GM12878 (cell line): ENCODE measurements at regions not wholly inside any gene's neighbourhood (a gene's known extent, or its start where the extent isn't known, plus 50 kb on each side); places are given as distances from the start of the nearest gene placed in this dataset.

Experiments used
- ATAC-seq: fragments of 200-7000 bp; cut with Tn5 transposase; 3 replicates; pipeline ENCODE4 v1.9.1; 2020; ENCODE audit warnings: mild to moderate bottlenecking, moderate library complexity
- BruUV-seq: library from RNA; stranded (reverse); fragments of 400-500 nt; replicated peaks from 2 replicates; lab custom pipeline; 2021; lab: Mats Ljungman, UMichigan
- CTCF ChIA-PET: fragments of 300-600 bp; sonication (Branson Sonifier 250); formaldehyde crosslinking; extraction: SDS; loops from one replicate; lab custom pipeline; 2021; ENCODE audit warnings: inconsistent platforms; lab: Yijun Ruan, JAX
- POLR2A ChIA-PET: fragments of 350-600 bp; formaldehyde crosslinking; extraction: SDS; loops from one replicate; lab custom pipeline; 2021; ENCODE audit warnings: inconsistent platforms; lab: Charles Lee
- RAD21 ChIA-PET: fragments of 300-600 bp; sonication (Branson Sonifier 250); formaldehyde crosslinking; loops from one replicate; lab custom pipeline; 2023; ENCODE audit warnings: antibody characterized with exemption; ENCODE audit not compliant: unreplicated experiment; lab: Charles Lee
- SMC1A ChIA-PET: fragments of 300-600 bp; sonication (Branson Sonifier 250); formaldehyde crosslinking; loops from one replicate; lab custom pipeline; 2023; ENCODE audit not compliant: unreplicated experiment, uncharacterized antibody; lab: Charles Lee
- DNase-seq: peaks from one replicate; pipeline ENCODE4 v3.0.0-alpha.2; 2011; ENCODE audit warnings: low read depth, low spot score
- FAIRE-seq: peaks from 3 replicates; lab custom pipeline; 2011; peaks lifted over from hg19 to GRCh38; lab: Jason Lieb, UNC
- H2AFZ ChIP-seq: 2 replicates; pipeline ENCODE4 v1.6.0; 2011; ENCODE audit warnings: low read depth, low read length, control low read depth; ENCODE audit not compliant: control insufficient read depth
- H3K27ac ChIP-seq: 2 replicates; pipeline ENCODE4 v1.5.1; 2011; ENCODE audit warnings: control low read depth; ENCODE audit not compliant: control insufficient read depth, insufficient read depth
- H3K27me3 ChIP-seq, 2 experiments: replicated peaks in 1 of 2; 2 replicates each; pipeline versions ENCODE4 v1.6.0 to v1.6.1; 2011; ENCODE audit warnings: low read length in 1 of 2; ENCODE audit not compliant: control insufficient read depth in 2 of 2, insufficient read depth in 2 of 2
- H3K36me3 ChIP-seq, 2 experiments: 2 replicates each; pipeline ENCODE4 v1.5.1; 2011; ENCODE audit warnings: low read length in 1 of 2; ENCODE audit not compliant: control insufficient read depth in 2 of 2, insufficient read depth in 2 of 2
- H3K4me1 ChIP-seq: 2 replicates; pipeline ENCODE4 v1.6.1; 2011; ENCODE audit warnings: mild to moderate bottlenecking, low read length, moderate library complexity, mixed read lengths; ENCODE audit not compliant: control insufficient read depth, insufficient read depth
- H3K4me2 ChIP-seq: 2 replicates; pipeline ENCODE4 v1.6.0; 2011; ENCODE audit warnings: control low read depth; ENCODE audit not compliant: control insufficient read depth, insufficient read depth
- H3K4me3 ChIP-seq: fragments of 200-600 bp; sonication (generic); 2 replicates; pipeline ENCODE4 v1.5.1; 2016
- H3K79me2 ChIP-seq: 2 replicates; pipeline ENCODE4 v1.6.0; 2011; ENCODE audit warnings: low read length; ENCODE audit not compliant: control insufficient read depth, insufficient read depth
- H3K9ac ChIP-seq: 2 replicates; pipeline ENCODE4 v1.8.0; 2011; ENCODE audit warnings: low read length, control low read depth, mixed read lengths; ENCODE audit not compliant: control insufficient read depth, insufficient read depth
- H3K9me3 ChIP-seq: replicated peaks from 3 replicates; pipeline ENCODE4 v1.5.1; 2011; ENCODE audit warnings: mild to moderate bottlenecking, low read length; ENCODE audit not compliant: control insufficient read depth, insufficient read depth
- H4K20me1 ChIP-seq: 2 replicates; pipeline ENCODE4 v1.6.0; 2011; ENCODE audit not compliant: control insufficient read depth, insufficient read depth
- KAT2A ChIP-seq: conservative IDR thresholded peaks from 2 replicates; pipeline ENCODE4 v1.6.1; 2011; ENCODE audit warnings: low read depth, low read length; ENCODE audit not compliant: control insufficient read depth
- MTA2 ChIP-seq: fragments of 450-650 bp; IDR thresholded peaks from 2 replicates; pipeline ENCODE4 v1.6.1; 2016; ENCODE audit warnings: low read depth, mild to moderate bottlenecking, moderate library complexity
- SMAD5 ChIP-seq: IDR thresholded peaks from 2 replicates; pipeline ENCODE4 v1.6.1; 2016; ENCODE audit warnings: antibody characterized with exemption, low read depth
- SREBF2 ChIP-seq: IDR thresholded peaks from 2 replicates; pipeline ENCODE4 v1.6.1; 2012; ENCODE audit warnings: mild to moderate bottlenecking, low read length
- SUZ12 ChIP-seq: fragments of 200-600 bp; sonication (generic); IDR thresholded peaks from one replicate; pipeline ENCODE4 v1.6.1; 2018; ENCODE audit warnings: antibody characterized with exemption, mild to moderate bottlenecking; ENCODE audit not compliant: unreplicated experiment
- WGBS: methylation state at CpG from one replicate; pipeline ENCODE4 v1.1.6; 2016; ENCODE audit warnings: low lambda C conversion rate; ENCODE audit not compliant: insufficient replicate concordance, insufficient coverage; ENCODE audit errors: missing lambda C conversion rate; 5-methylcytosine and 5-hydroxymethylcytosine counted together
- in situ Hi-C: fragments of 300-500 bp; cut with MboI; formaldehyde crosslinking; loops from 9 replicates; pipeline ENCODE4 v1.14.3; 2018; ENCODE audit warnings: mixed read lengths
- intact Hi-C: fragments of 100-400 bp; cut with micrococcal nuclease; formaldehyde crosslinking; loops from one replicate; pipeline ENCODE4 v1.14.2; 2022; ENCODE audit not compliant: unreplicated experiment
- TF ChIP-seq, protein P1 (sequence below): fragments of 450-650 bp; IDR thresholded peaks from 2 replicates; pipeline ENCODE4 v1.6.1; 2016; ENCODE audit warnings: mild to moderate bottlenecking

DNA sequence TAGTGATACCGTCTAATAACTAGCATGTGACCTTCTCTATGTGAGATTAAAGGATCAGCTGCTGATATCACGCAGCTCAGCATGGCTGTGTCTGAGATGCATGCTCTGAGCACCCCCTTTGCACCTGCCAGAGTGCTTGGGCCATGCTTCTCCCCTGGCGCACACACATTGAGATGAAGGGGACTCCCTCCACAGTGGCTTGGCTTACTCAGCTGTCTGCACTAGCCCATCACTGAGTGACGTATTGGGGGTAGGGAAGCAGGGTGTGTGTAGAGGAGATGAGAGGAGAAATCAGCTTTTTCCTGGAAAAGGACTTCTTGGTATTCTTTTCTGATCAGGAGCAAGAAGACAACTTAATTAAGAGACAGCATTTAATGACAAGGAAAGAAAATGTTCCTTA lies 216.5 kb downstream of the BLID start:
- RAD21 ChIA-PET = no interaction called here
- TF ChIP-seq, protein P1, sequence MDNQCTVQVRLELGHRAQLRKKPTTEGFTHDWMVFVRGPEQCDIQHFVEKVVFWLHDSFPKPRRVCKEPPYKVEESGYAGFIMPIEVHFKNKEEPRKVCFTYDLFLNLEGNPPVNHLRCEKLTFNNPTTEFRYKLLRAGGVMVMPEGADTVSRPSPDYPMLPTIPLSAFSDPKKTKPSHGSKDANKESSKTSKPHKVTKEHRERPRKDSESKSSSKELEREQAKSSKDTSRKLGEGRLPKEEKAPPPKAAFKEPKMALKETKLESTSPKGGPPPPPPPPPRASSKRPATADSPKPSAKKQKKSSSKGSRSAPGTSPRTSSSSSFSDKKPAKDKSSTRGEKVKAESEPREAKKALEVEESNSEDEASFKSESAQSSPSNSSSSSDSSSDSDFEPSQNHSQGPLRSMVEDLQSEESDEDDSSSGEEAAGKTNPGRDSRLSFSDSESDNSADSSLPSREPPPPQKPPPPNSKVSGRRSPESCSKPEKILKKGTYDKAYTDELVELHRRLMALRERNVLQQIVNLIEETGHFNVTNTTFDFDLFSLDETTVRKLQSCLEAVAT = no peak
- TF ChIP-seq SUZ12 (no peak), SMAD5 (no peak), SREBF2 (no peak), MTA2 (no peak)
- TF ChIP-seq, all 136 proteins: peak for 0
- H2AFZ ChIP-seq = no peak overlapping the region
- no peaks in the 10 kb centered on the region for H3K4me1 ChIP-seq
- intact Hi-C loops (no loop called here), in situ Hi-C loops (no loop called here)
- ChIA-PET CTCF (no interaction called here), POLR2A (no interaction called here), SMC1A (no interaction called here)
- H3K27ac ChIP-seq = no peak overlapping the region
- BruUV-seq = no TSS peak
- H3K9me3 ChIP-seq = no peaks in the 10 kb centered on the region
- H3K4me3 ChIP-seq = no peak overlapping the region
- DNase-seq (no peak), ATAC-seq (no peak), FAIRE-seq (no peak)
- no peaks in the 10 kb centered on the region for H3K36me3 ChIP-seq
- H3K4me2 ChIP-seq = no peak overlapping the region
- no peaks in the 10 kb centered on the region for H4K20me1 ChIP-seq
- H3K9ac ChIP-seq = no peak overlapping the region
- H3K27me3 ChIP-seq = no peaks in the 10 kb centered on the region; a peak in 1 of 4 replicates
- WGBS = 35% methylated on average over 4 of the region's 4 CpGs
- no peaks in the 10 kb centered on the region for H3K79me2 ChIP-seq

DNA sequence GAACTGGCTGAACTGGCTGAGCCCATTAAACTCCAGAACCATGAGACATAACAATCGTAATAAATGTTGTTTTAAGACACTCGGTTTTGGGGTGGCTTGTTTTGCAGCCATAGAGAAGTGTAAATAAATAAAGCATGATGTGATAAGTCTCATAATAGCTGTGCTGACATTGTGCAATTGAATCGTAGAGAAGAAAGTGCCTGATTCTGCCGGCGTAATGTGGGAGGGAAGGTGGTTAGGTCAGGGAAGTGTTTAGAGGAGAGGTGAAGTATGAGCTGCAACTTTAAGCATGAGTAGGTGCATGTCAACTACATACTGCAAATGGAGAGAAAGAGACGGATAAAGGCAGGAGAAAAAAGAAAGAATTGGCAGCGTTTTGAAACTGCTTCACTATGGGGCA lies 217.1 kb downstream of the BLID start:
- H3K4me3 ChIP-seq = no peak overlapping the region
- FAIRE-seq = no peak
- no peak overlapping the region for H3K9ac ChIP-seq
- RAD21 ChIA-PET = no interaction called here
- no peak for ATAC-seq
- BruUV-seq = no TSS peak
- intact Hi-C loops = no loop called here
- SMC1A ChIA-PET = no interaction called here
- no peaks in the 10 kb centered on the region for H3K9me3 ChIP-seq
- H4K20me1 ChIP-seq = no peaks in the 10 kb centered on the region
- H3K4me1 ChIP-seq = no peaks in the 10 kb centered on the region
- H2AFZ ChIP-seq = no peak overlapping the region
- WGBS = 17% methylated on average over 7 of the region's 7 CpGs
- CTCF ChIA-PET = no interaction called here
- no peaks in the 10 kb centered on the region; a peak in 1 of 4 replicates for H3K27me3 ChIP-seq
- TF ChIP-seq KAT2A = no peak
- no peak overlapping the region for H3K27ac ChIP-seq
- POLR2A ChIA-PET = no interaction called here
- no peaks in the 10 kb centered on the region for H3K79me2 ChIP-seq
- H3K4me2 ChIP-seq = no peak overlapping the region
- no peak for DNase-seq
- H3K36me3 ChIP-seq = no peaks in the 10 kb centered on the region
- in situ Hi-C loops = no loop called here
